Peyer's patch (tissue), 4 donors: ENCODE measurements at regions not wholly inside any gene's neighbourhood (a gene's known extent, or its start where the extent isn't known, plus 50 kb on each side); places are given as distances from the start of the nearest gene placed in this dataset.

Source experiments
- DNase-seq, 3 donors: peaks; one replicate each; pipeline ENCODE4 v3.0.0-alpha.2; 2017 to 2019
- H3K27ac ChIP-seq, 4 donors: fragments of 200-600 bp; sonication (generic); one replicate each; pipeline ENCODE4 v1.5.1; 2016 to 2019
- H3K27me3 ChIP-seq, 2 donors: fragments of 200-600 bp; sonication (generic); one replicate each; pipeline ENCODE4 v1.5.1; 2019
- H3K36me3 ChIP-seq, 3 donors: fragments of 200-600 bp; sonication (generic); one replicate each; pipeline ENCODE4 v1.5.1; 2016 to 2019
- H3K4me1 ChIP-seq, 4 donors: fragments of 200-600 bp; sonication (generic); one replicate each; pipeline ENCODE4 v1.5.1; 2016 to 2019
- H3K4me3 ChIP-seq, 4 donors: fragments of 200-600 bp; sonication (generic); 1 replicate in 3 of 4; 2 replicates in 1 of 4; pipeline ENCODE4 v1.5.1; 2016 to 2019; ENCODE audit warnings: mild to moderate bottlenecking in 1 of 4
- H3K9me3 ChIP-seq, 4 donors: fragments of 200-600 bp; sonication (generic); one replicate each; pipeline ENCODE4 v1.5.1; 2016 to 2019; ENCODE audit warnings: mild to moderate bottlenecking in 1 of 4
- POLR2A ChIP-seq, 2 donors: fragments of 450-650 bp; IDR thresholded peaks; one replicate each; pipeline ENCODE4 v1.5.1; 2017; ENCODE audit warnings: antibody characterized with exemption in 2 of 2, mild to moderate bottlenecking in 2 of 2, moderate library complexity in 2 of 2
- TF ChIP-seq, protein P1 (sequence below), 6 experiments: fragments of 450-650 bp in 4 of 6; fragments of 200-600 bp in 2 of 6; sonication (generic) in 1 of 6; IDR thresholded peaks; one replicate each; pipeline ENCODE4 v1.5.1; 2017 to 2019; ENCODE audit warnings: antibody characterized with exemption in 6 of 6, mild to moderate bottlenecking in 3 of 6, moderate library complexity in 1 of 6

DNA sequence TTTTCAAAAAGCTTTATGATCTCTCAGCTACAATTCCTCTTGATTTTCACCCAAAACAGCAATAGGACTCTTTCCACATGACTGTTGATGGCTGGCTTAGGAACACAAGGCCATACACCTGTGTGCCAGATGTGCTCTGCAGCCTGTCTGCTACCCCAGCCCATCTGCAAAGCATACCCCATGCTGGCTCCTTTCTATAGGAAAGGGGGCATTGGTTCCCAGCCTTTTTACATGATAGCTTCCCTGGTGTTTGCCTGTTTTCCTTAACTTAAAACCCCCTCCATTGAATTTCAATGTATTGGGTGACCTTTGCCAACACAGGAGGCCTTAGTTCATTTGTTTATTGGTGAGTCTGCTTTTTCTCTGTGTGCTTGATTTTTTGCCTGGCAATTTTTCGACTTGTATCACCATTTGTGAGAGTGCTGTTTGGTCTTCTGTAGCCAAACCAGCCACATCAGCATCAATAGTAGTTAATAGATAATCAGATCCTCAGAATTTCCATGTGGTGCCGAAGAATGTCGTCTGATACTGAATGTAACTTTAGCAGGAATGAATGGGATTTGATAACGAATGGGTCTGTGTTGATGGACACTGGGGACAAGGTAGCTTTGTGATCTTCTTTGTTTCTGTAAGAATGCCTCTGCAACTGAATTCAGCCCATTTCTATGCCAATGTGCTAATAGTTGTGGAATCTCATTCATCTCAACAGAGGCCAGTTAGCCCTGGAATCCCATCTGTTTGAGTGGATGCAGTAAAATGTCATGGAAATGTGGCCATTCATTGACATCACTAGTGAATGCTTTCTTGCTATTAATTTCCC is 272.2 kb upstream of the RARB start:
- no peaks in the 10 kb centered on the region for H3K27me3 ChIP-seq
- no peaks in the 10 kb centered on the region for H3K4me1 ChIP-seq
- no peak overlapping the region for H3K4me3 ChIP-seq
- TF ChIP-seq, protein P1, sequence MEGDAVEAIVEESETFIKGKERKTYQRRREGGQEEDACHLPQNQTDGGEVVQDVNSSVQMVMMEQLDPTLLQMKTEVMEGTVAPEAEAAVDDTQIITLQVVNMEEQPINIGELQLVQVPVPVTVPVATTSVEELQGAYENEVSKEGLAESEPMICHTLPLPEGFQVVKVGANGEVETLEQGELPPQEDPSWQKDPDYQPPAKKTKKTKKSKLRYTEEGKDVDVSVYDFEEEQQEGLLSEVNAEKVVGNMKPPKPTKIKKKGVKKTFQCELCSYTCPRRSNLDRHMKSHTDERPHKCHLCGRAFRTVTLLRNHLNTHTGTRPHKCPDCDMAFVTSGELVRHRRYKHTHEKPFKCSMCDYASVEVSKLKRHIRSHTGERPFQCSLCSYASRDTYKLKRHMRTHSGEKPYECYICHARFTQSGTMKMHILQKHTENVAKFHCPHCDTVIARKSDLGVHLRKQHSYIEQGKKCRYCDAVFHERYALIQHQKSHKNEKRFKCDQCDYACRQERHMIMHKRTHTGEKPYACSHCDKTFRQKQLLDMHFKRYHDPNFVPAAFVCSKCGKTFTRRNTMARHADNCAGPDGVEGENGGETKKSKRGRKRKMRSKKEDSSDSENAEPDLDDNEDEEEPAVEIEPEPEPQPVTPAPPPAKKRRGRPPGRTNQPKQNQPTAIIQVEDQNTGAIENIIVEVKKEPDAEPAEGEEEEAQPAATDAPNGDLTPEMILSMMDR (IDR thresholded peaks at IDR 0.05): no peak
- TF ChIP-seq POLR2A (IDR thresholded peaks at IDR 0.05): no peak
- no peaks in the 10 kb centered on the region for H3K9me3 ChIP-seq
- DNase-seq: no peak
- H3K27ac ChIP-seq: no peak overlapping the region
- no peaks in the 10 kb centered on the region for H3K36me3 ChIP-seq

DNA sequence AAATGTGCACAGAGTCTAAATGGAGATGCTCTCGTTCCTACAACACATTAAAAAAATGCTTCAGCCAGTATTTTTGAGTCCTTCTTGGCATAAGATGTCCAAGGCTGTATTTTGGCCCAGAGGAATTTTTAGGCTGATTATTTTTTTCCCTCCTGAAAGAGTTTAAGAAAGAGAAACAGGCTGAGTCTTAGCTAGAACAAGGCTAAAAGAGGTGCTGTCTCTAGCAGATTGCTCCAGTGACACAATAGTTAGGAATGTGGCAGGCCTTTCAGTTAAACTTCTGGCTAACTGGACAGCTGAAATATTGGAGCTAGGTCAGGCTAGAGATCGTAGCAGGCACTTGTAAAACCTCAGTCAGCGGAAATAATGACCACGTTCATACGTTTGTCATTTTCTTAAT is 271.4 kb upstream of the RARB start:
- no peak for DNase-seq
- H3K36me3 ChIP-seq: no peaks in the 10 kb centered on the region
- no peaks in the 10 kb centered on the region for H3K27me3 ChIP-seq
- H3K27ac ChIP-seq: no peak overlapping the region
- H3K4me1 ChIP-seq: no peaks in the 10 kb centered on the region
- no peak for TF ChIP-seq POLR2A (IDR thresholded peaks at IDR 0.05)
- TF ChIP-seq, protein P1 (IDR thresholded peaks at IDR 0.05): no peak
- H3K4me3 ChIP-seq: no peak overlapping the region
- no peaks in the 10 kb centered on the region for H3K9me3 ChIP-seq

DNA sequence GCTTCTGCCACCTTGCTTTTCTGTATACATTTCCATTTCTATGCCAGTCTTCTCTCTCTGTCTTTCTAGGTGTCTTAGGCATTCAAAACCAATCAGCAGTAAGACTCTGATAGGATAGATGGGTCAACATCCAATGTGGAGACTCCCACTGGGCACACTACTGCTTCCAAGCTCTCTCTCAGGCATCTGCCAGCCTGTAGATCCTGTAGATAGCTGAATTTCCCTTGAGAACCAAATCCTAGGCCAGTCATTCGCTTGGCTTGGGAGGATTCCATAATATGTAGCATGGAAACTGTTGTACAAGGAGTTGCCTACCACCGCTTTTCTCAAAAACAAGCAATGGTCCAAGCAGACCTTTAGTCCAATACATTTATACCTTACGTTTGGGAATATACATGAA is 262.8 kb upstream of the RARB start:
- H3K27me3 ChIP-seq: no peaks in the 10 kb centered on the region
- H3K36me3 ChIP-seq: no peaks in the 10 kb centered on the region
- no peak for DNase-seq
- no peak overlapping the region for H3K4me3 ChIP-seq
- no peak for TF ChIP-seq POLR2A (IDR thresholded peaks at IDR 0.05)
- TF ChIP-seq, protein P1 (IDR thresholded peaks at IDR 0.05): no peak
- H3K27ac ChIP-seq: no peak overlapping the region
- no peaks in the 10 kb centered on the region for H3K4me1 ChIP-seq
- peaks cover 0 to 4% (median 0%) of the 10 kb centered on the region in 4 donors for H3K9me3 ChIP-seq

DNA sequence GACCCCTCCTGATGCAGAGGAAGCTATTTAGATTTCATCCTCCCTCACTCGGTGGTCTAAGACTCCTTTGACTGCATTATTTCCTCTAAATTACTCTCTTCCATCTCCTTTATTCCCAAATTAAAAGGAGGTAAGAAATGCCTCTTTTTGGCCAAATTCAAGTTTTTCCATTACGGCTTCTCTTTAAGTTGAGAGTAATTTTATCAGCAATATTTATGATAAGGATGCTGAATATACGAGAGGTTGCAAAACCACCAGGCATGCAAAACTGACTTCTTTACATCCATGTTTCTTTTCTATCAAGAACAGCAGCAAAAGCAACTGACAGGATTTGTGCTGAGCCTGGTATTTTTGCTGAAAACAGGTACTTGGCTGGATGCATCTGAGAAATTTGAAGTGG is 262.0 kb upstream of the RARB start:
- Histone ChIP-seq H3K27ac (no peak overlapping the region), H3K36me3 (no peaks in the 10 kb centered on the region)

DNA sequence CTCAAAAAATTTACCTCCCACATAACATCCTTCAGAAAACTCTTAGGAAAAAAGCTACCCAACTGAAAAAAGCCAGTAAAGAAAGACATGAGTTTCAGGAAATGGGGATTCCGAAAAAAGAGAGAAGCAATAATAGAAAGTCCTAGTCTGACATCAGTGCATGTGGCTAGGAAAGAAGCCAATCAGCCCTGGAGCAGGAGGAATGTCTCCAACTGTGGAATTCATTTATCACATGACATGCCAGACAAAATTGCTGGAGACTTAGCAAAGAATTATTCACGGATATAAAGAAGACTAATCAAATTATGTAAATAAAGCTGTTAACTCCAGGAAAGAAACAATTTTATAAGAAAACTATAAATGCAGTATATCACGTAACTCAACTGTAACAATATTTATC is 258.9 kb upstream of the RARB start:
- no peak overlapping the region for H3K4me3 ChIP-seq
- no peak for DNase-seq
- H3K4me1 ChIP-seq: no peaks in the 10 kb centered on the region
- H3K27ac ChIP-seq: no peak overlapping the region
- no peaks in the 10 kb centered on the region for H3K27me3 ChIP-seq
- H3K36me3 ChIP-seq: no peaks in the 10 kb centered on the region
- H3K9me3 ChIP-seq: peaks cover 0 to 4% (median 0%) of the 10 kb centered on the region in 4 donors
- TF ChIP-seq, protein P1 (IDR thresholded peaks at IDR 0.05): no peak
- no peak for TF ChIP-seq POLR2A (IDR thresholded peaks at IDR 0.05)

More for the DNA sequence above, 262.0 kb upstream of the RARB start:
- no peaks in the 10 kb centered on the region for H3K27me3 ChIP-seq
- TF ChIP-seq, protein P1 (IDR thresholded peaks at IDR 0.05): no peak
- TF ChIP-seq POLR2A (IDR thresholded peaks at IDR 0.05): no peak
- DNase-seq: no peak
- H3K9me3 ChIP-seq: peaks cover 0 to 4% (median 0%) of the 10 kb centered on the region in 4 donors
- H3K4me3 ChIP-seq: no peak overlapping the region
- no peaks in the 10 kb centered on the region for H3K4me1 ChIP-seq
